GM12878 (cell line): ENCODE measurements at regions not wholly inside any gene's neighbourhood (a gene's known extent, or its start where the extent isn't known, plus 50 kb on each side); places are given as distances from the start of the nearest gene placed in this dataset.

Experiments used
- ATAC-seq: fragments of 200-7000 bp; cut with Tn5 transposase; 3 replicates; pipeline ENCODE4 v1.9.1; 2020; ENCODE audit warnings: mild to moderate bottlenecking, moderate library complexity
- BruUV-seq: library from RNA; stranded (reverse); fragments of 400-500 nt; replicated peaks from 2 replicates; lab custom pipeline; 2021; lab: Mats Ljungman, UMichigan
- CTCF ChIA-PET: fragments of 300-600 bp; sonication (Branson Sonifier 250); formaldehyde crosslinking; extraction: SDS; loops from one replicate; lab custom pipeline; 2021; ENCODE audit warnings: inconsistent platforms; lab: Yijun Ruan, JAX
- POLR2A ChIA-PET: fragments of 350-600 bp; formaldehyde crosslinking; extraction: SDS; loops from one replicate; lab custom pipeline; 2021; ENCODE audit warnings: inconsistent platforms; lab: Charles Lee
- RAD21 ChIA-PET: fragments of 300-600 bp; sonication (Branson Sonifier 250); formaldehyde crosslinking; loops from one replicate; lab custom pipeline; 2023; ENCODE audit warnings: antibody characterized with exemption; ENCODE audit not compliant: unreplicated experiment; lab: Charles Lee
- SMC1A ChIA-PET: fragments of 300-600 bp; sonication (Branson Sonifier 250); formaldehyde crosslinking; loops from one replicate; lab custom pipeline; 2023; ENCODE audit not compliant: unreplicated experiment, uncharacterized antibody; lab: Charles Lee
- DNase-seq: peaks from one replicate; pipeline ENCODE4 v3.0.0-alpha.2; 2011; ENCODE audit warnings: low read depth, low spot score
- FAIRE-seq: peaks from 3 replicates; lab custom pipeline; 2011; peaks lifted over from hg19 to GRCh38; lab: Jason Lieb, UNC
- H2AFZ ChIP-seq: 2 replicates; pipeline ENCODE4 v1.6.0; 2011; ENCODE audit warnings: low read depth, low read length, control low read depth; ENCODE audit not compliant: control insufficient read depth
- H3K27ac ChIP-seq: 2 replicates; pipeline ENCODE4 v1.5.1; 2011; ENCODE audit warnings: control low read depth; ENCODE audit not compliant: control insufficient read depth, insufficient read depth
- H3K27me3 ChIP-seq, 2 experiments: replicated peaks in 1 of 2; 2 replicates each; pipeline versions ENCODE4 v1.6.0 to v1.6.1; 2011; ENCODE audit warnings: low read length in 1 of 2; ENCODE audit not compliant: control insufficient read depth in 2 of 2, insufficient read depth in 2 of 2
- H3K36me3 ChIP-seq, 2 experiments: 2 replicates each; pipeline ENCODE4 v1.5.1; 2011; ENCODE audit warnings: low read length in 1 of 2; ENCODE audit not compliant: control insufficient read depth in 2 of 2, insufficient read depth in 2 of 2
- H3K4me1 ChIP-seq: 2 replicates; pipeline ENCODE4 v1.6.1; 2011; ENCODE audit warnings: mild to moderate bottlenecking, low read length, moderate library complexity, mixed read lengths; ENCODE audit not compliant: control insufficient read depth, insufficient read depth
- H3K4me2 ChIP-seq: 2 replicates; pipeline ENCODE4 v1.6.0; 2011; ENCODE audit warnings: control low read depth; ENCODE audit not compliant: control insufficient read depth, insufficient read depth
- H3K4me3 ChIP-seq: fragments of 200-600 bp; sonication (generic); 2 replicates; pipeline ENCODE4 v1.5.1; 2016
- H3K79me2 ChIP-seq: 2 replicates; pipeline ENCODE4 v1.6.0; 2011; ENCODE audit warnings: low read length; ENCODE audit not compliant: control insufficient read depth, insufficient read depth
- H3K9ac ChIP-seq: 2 replicates; pipeline ENCODE4 v1.8.0; 2011; ENCODE audit warnings: low read length, control low read depth, mixed read lengths; ENCODE audit not compliant: control insufficient read depth, insufficient read depth
- H3K9me3 ChIP-seq: replicated peaks from 3 replicates; pipeline ENCODE4 v1.5.1; 2011; ENCODE audit warnings: mild to moderate bottlenecking, low read length; ENCODE audit not compliant: control insufficient read depth, insufficient read depth
- H4K20me1 ChIP-seq: 2 replicates; pipeline ENCODE4 v1.6.0; 2011; ENCODE audit not compliant: control insufficient read depth, insufficient read depth
- ATF7 ChIP-seq: fragments of 450-650 bp; IDR thresholded peaks from 2 replicates; pipeline ENCODE4 v1.6.1; 2016; ENCODE audit warnings: low read depth, mild to moderate bottlenecking
- CREB1 ChIP-seq: IDR thresholded peaks from 2 replicates; pipeline ENCODE4 v1.6.1; 2012; ENCODE audit warnings: low read depth, mild to moderate bottlenecking, inconsistent platforms
- CTCF ChIP-seq, 3 experiments: IDR thresholded peaks in 2 of 3; conservative IDR thresholded peaks in 1 of 3; 2 replicates each; pipeline ENCODE4 v1.5.1; 2011; ENCODE audit warnings: low read depth in 3 of 3, low read length in 3 of 3, mild to moderate bottlenecking in 3 of 3, control low read depth in 2 of 3, moderate library complexity in 2 of 3, inconsistent platforms in 1 of 3, mixed read lengths in 1 of 3; ENCODE audit not compliant: control insufficient read depth in 2 of 3, insufficient read depth in 1 of 3; ENCODE audit errors: extremely low read depth in 1 of 3
- PAX5 ChIP-seq: IDR thresholded peaks from 2 replicates; pipeline ENCODE4 v1.6.1; 2011; ENCODE audit warnings: low read depth, low read length, borderline replicate concordance
- RFX5 ChIP-seq: IDR thresholded peaks from 2 replicates; pipeline ENCODE4 v1.6.1; 2011; ENCODE audit warnings: low read depth, low read length, improper control_type of control experiment
- SKIL ChIP-seq: fragments of 450-650 bp; IDR thresholded peaks from 2 replicates; pipeline ENCODE4 v1.6.1; 2017; ENCODE audit warnings: mild to moderate bottlenecking, low read depth, inconsistent platforms; ENCODE audit not compliant: poor library complexity, severe bottlenecking
- TCF3 ChIP-seq: IDR thresholded peaks from 2 replicates; pipeline ENCODE4 v1.6.1; 2012; ENCODE audit warnings: low read depth, mild to moderate bottlenecking, low read length, borderline replicate concordance; ENCODE audit not compliant: insufficient read depth
- whole genome bisulfite sequencing: methylation state at CpG from one replicate; pipeline ENCODE4 v1.1.6; 2016; ENCODE audit warnings: low lambda C conversion rate; ENCODE audit not compliant: insufficient replicate concordance, insufficient coverage; ENCODE audit errors: missing lambda C conversion rate; 5-methylcytosine and 5-hydroxymethylcytosine counted together
- in situ Hi-C: fragments of 300-500 bp; cut with MboI; formaldehyde crosslinking; loops from 9 replicates; pipeline ENCODE4 v1.14.3; 2018; ENCODE audit warnings: mixed read lengths
- intact Hi-C: fragments of 100-400 bp; cut with micrococcal nuclease; formaldehyde crosslinking; loops from one replicate; pipeline ENCODE4 v1.14.2; 2022; ENCODE audit not compliant: unreplicated experiment
- TF ChIP-seq, protein P1 (sequence below): fragments of 450-650 bp; IDR thresholded peaks from 2 replicates; pipeline ENCODE4 v1.6.1; 2017; ENCODE audit warnings: borderline replicate concordance
- TF ChIP-seq, protein P2 (sequence below): fragments of 450-650 bp; IDR thresholded peaks from 2 replicates; pipeline ENCODE4 v1.6.1; 2018; ENCODE audit warnings: borderline replicate concordance, mild to moderate bottlenecking; ENCODE audit not compliant: partially characterized antibody

- H3K4me3 ChIP-seq: no peak overlapping the region
- intact Hi-C loops (no loop called here), in situ Hi-C loops (no loop called here)
- H3K9me3 ChIP-seq: no peaks in the 10 kb centered on the region
- WGBS: 50% methylated on average over 2 of the region's 2 CpGs
- BruUV-seq: no TSS peak
- no peak overlapping the region for H3K4me2 ChIP-seq
- no peaks in the 10 kb centered on the region for H3K79me2 ChIP-seq
- no peaks in the 10 kb centered on the region for H3K4me1 ChIP-seq
- ATAC-seq (no peak), DNase-seq (no peak), FAIRE-seq (no peak)
- ChIA-PET POLR2A (no interaction called here), CTCF (no interaction called here), RAD21 (no interaction called here), SMC1A (no interaction called here)
- H3K36me3 ChIP-seq: no peaks in the 10 kb centered on the region
- no peaks in the 10 kb centered on the region for H4K20me1 ChIP-seq
- H3K27ac ChIP-seq: no peak overlapping the region
- no peak overlapping the region for H3K9ac ChIP-seq
- H2AFZ ChIP-seq: no peak overlapping the region
- no peaks in the 10 kb centered on the region for H3K27me3 ChIP-seq
- no peak for TF ChIP-seq CTCF (IDR thresholded peaks at IDR 0.05 in 2 of 3, conservative IDR thresholded peaks at IDR 0.05 in 1 of 3; ENCODE audit: control insufficient read depth in 2 of 3, extremely low read depth in 1 of 3, insufficient read depth in 1 of 3, low read depth in 3 of 3, low read length in 3 of 3)
- TF ChIP-seq, protein P1, sequence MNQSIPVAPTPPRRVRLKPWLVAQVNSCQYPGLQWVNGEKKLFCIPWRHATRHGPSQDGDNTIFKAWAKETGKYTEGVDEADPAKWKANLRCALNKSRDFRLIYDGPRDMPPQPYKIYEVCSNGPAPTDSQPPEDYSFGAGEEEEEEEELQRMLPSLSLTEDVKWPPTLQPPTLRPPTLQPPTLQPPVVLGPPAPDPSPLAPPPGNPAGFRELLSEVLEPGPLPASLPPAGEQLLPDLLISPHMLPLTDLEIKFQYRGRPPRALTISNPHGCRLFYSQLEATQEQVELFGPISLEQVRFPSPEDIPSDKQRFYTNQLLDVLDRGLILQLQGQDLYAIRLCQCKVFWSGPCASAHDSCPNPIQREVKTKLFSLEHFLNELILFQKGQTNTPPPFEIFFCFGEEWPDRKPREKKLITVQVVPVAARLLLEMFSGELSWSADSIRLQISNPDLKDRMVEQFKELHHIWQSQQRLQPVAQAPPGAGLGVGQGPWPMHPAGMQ: no peak
These were observed 1879.2 kb upstream of the CDH9 start for GRCh38 chr5:28917631-28918030.

DNA sequence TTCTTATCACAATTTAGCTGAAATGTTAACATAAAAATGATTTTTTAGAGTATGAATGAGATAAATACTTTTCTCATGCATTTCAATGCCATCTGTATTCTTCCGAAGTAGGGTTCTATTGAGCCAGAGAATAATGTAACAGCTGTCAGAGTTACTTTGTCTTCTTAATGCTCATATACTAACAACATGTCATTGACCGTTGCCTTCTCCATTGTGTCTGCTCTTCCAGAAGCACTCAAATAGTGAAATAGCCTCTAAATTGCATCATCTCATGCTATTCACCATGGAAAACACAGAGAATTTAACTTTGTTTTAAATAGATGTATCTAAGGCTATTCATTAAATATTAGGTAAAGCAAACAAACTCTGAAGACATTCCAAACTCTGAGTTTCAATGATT lies 1875.9 kb upstream of the CDH9 start:
- no peak for DNase-seq
- SMC1A ChIA-PET: no interaction called here
- no peak overlapping the region for H3K27ac ChIP-seq
- no peak overlapping the region for H2AFZ ChIP-seq
- RAD21 ChIA-PET: no interaction called here
- no peaks in the 10 kb centered on the region for H3K4me1 ChIP-seq
- no peak overlapping the region for H3K9ac ChIP-seq
- no peaks in the 10 kb centered on the region for H3K27me3 ChIP-seq
- no peaks in the 10 kb centered on the region for H3K9me3 ChIP-seq
- 55% methylated on average over 2 of the region's 2 CpGs for WGBS
- no peaks in the 10 kb centered on the region for H4K20me1 ChIP-seq
- H3K36me3 ChIP-seq: no peaks in the 10 kb centered on the region
- H3K4me3 ChIP-seq: no peak overlapping the region
- intact Hi-C loops (no loop called here), in situ Hi-C loops (no loop called here)
- POLR2A ChIA-PET: no interaction called here
- H3K4me2 ChIP-seq: no peak overlapping the region
- ATAC-seq: no peak
- no TSS peak for BruUV-seq
- FAIRE-seq: no peak
- CTCF ChIA-PET: no interaction called here
- no peaks in the 10 kb centered on the region for H3K79me2 ChIP-seq
- TF ChIP-seq, protein P2, sequence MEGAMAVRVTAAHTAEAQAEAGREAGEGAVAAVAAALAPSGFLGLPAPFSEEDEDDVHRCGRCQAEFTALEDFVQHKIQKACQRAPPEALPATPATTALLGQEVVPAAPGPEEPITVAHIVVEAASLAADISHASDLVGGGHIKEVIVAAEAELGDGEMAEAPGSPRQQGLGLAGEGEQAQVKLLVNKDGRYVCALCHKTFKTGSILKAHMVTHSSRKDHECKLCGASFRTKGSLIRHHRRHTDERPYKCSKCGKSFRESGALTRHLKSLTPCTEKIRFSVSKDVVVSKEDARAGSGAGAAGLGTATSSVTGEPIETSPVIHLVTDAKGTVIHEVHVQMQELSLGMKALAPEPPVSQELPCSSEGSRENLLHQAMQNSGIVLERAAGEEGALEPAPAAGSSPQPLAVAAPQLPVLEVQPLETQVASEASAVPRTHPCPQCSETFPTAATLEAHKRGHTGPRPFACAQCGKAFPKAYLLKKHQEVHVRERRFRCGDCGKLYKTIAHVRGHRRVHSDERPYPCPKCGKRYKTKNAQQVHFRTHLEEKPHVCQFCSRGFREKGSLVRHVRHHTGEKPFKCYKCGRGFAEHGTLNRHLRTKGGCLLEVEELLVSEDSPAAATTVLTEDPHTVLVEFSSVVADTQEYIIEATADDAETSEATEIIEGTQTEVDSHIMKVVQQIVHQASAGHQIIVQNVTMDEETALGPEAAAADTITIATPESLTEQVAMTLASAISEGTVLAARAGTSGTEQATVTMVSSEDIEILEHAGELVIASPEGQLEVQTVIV: no peak
- TF ChIP-seq CREB1 (no peak), RFX5 (no peak), PAX5 (no peak), SKIL (no peak), ATF7 (no peak), TCF3 (no peak)
